Activated T-helper 1 cell treated with anti-CD3 and anti-CD28 coated beads, Interleukin-12 subunit alpha, Interleukin-12 subunit beta, Interleukin-2, Interleukin-4 antibody, amounts not matched to agents 30 ng/mL and 10 ng/mL and 1 ng/mL, durations not matched to agents 14 hours and 24 hours and 36 hours (primary cell): ENCODE measurements at regions not wholly inside any gene's neighbourhood (a gene's known extent, or its start where the extent isn't known, plus 50 kb on each side); places are given as distances from the start of the nearest gene placed in this dataset.
A peak's percentile ranks its signal among the peaks of the same experiment; 100 is the strongest.

ENCODE experiments used
- DNase-seq: peaks from one replicate; pipeline ENCODE4 v3.0.0; 2021; ENCODE audit warnings: low spot score
- H3K27ac Mint-ChIP-seq: one replicate; pipeline ENCODE4 v1.8.0; 2021; ENCODE audit warnings: mild to moderate bottlenecking, mixed read lengths
- H3K27me3 Mint-ChIP-seq: one replicate; pipeline ENCODE4 v1.8.0; 2022; ENCODE audit warnings: mild to moderate bottlenecking, moderate library complexity, mixed read lengths; ENCODE audit not compliant: insufficient read depth
- H3K36me3 Mint-ChIP-seq: one replicate; pipeline ENCODE4 v1.8.0; 2021; ENCODE audit warnings: low read depth, mixed read lengths
- H3K4me1 Mint-ChIP-seq: one replicate; pipeline ENCODE4 v1.8.0; 2021; ENCODE audit warnings: low read depth, mixed read lengths
- H3K4me3 Mint-ChIP-seq: one replicate; pipeline ENCODE4 v1.8.0; 2021; ENCODE audit warnings: mild to moderate bottlenecking, moderate library complexity, mixed read lengths
- H3K9me3 Mint-ChIP-seq: one replicate; pipeline ENCODE4 v1.8.0; 2021; ENCODE audit warnings: mixed read lengths
- intact Hi-C: fragments of 100-400 bp; cut with micrococcal nuclease; formaldehyde crosslinking; loops from one replicate; pipeline ENCODE4 v1.15.1; 2024

GRCh38 chr11:45079567-45079942, 66.9 kb upstream of the PRDM11 start:
- no peak for DNase-seq
- Mint-ChIP-seq H3K9me3 (no peaks in the 10 kb centered on the region), H3K36me3 (no peaks in the 10 kb centered on the region), H3K4me1 (peaks cover 37% of the 10 kb centered on the region), H3K4me3 (no peak overlapping the region), H3K27me3 (peaks cover 10% of the 10 kb centered on the region), H3K27ac (no peak overlapping the region)
- intact Hi-C loops: no loop called here

- Mint-ChIP-seq H3K27me3 (peaks cover 10% of the 10 kb centered on the region), H3K9me3 (no peaks in the 10 kb centered on the region), H3K4me3 (no peak overlapping the region), H3K27ac (peak overlapping the region; percentile 81), H3K4me1 (peaks cover 37% of the 10 kb centered on the region), H3K36me3 (no peaks in the 10 kb centered on the region)
- intact Hi-C loops: loop anchor here (5.0 kb wide), 1 partner anchor 133 kb away; no protein-coding TSS in a partner anchor
- peak; percentile 44 for DNase-seq
Measured at GRCh38 chr11:45079943-45080719, 66.3 kb upstream of the PRDM11 start.

GRCh38 chr11:45082744-45083543, 63.5 kb upstream of the PRDM11 start:
- DNase-seq: no peak
- Mint-ChIP-seq H3K27ac (peak overlapping the region; percentile 1), H3K9me3 (no peaks in the 10 kb centered on the region), H3K4me1 (peaks cover 37% of the 10 kb centered on the region), H3K4me3 (no peak overlapping the region), H3K36me3 (no peaks in the 10 kb centered on the region), H3K27me3 (peaks cover 12% of the 10 kb centered on the region)
- intact Hi-C loops: loop anchor here (5.0 kb wide), 1 partner anchor 136 kb away; no protein-coding TSS in a partner anchor

GRCh38 chr11:45083544-45084087, 62.8 kb upstream of the PRDM11 start:
- peaks cover 37% of the 10 kb centered on the region for H3K4me1 Mint-ChIP-seq
- no peak for DNase-seq
- intact Hi-C loops: loop anchor here (5.0 kb wide), 1 partner anchor 136 kb away; no protein-coding TSS in a partner anchor

GRCh38 chr11:45085646-45086501, 60.6 kb upstream of the PRDM11 start:
- Mint-ChIP-seq H3K36me3 (no peaks in the 10 kb centered on the region), H3K4me1 (peaks cover 16% of the 10 kb centered on the region), H3K27ac (no peak overlapping the region), H3K27me3 (peaks cover 14% of the 10 kb centered on the region), H3K9me3 (no peaks in the 10 kb centered on the region), H3K4me3 (no peak overlapping the region)
- DNase-seq: no peak
- intact Hi-C loops: no loop called here

More at GRCh38 chr11:45083544-45084087, 62.8 kb upstream of the PRDM11 start:
- peaks cover 9% of the 10 kb centered on the region for H3K27me3 Mint-ChIP-seq
- no peak overlapping the region for H3K27ac Mint-ChIP-seq
- H3K4me3 Mint-ChIP-seq: no peak overlapping the region
- no peaks in the 10 kb centered on the region for H3K9me3 Mint-ChIP-seq
- H3K36me3 Mint-ChIP-seq: no peaks in the 10 kb centered on the region

GRCh38 chr11:45086526-45086925, 59.9 kb upstream of the PRDM11 start:
- DNase-seq: no peak
- peaks cover 14% of the 10 kb centered on the region for H3K27me3 Mint-ChIP-seq
- H3K27ac Mint-ChIP-seq: no peak overlapping the region
- H3K36me3 Mint-ChIP-seq: no peaks in the 10 kb centered on the region
- H3K9me3 Mint-ChIP-seq: no peaks in the 10 kb centered on the region
- H3K4me1 Mint-ChIP-seq: peaks cover 16% of the 10 kb centered on the region
- H3K4me3 Mint-ChIP-seq: no peak overlapping the region
- intact Hi-C loops: no loop called here

- no peak overlapping the region for H3K4me3 Mint-ChIP-seq
- H3K36me3 Mint-ChIP-seq: no peaks in the 10 kb centered on the region
Measured at GRCh38 chr11:45087086-45087899, 59.1 kb upstream of the PRDM11 start.

GRCh38 chr11:45087900-45088160, 58.6 kb upstream of the PRDM11 start:
- DNase-seq: no peak
- H3K4me1 Mint-ChIP-seq: peaks cover 9% of the 10 kb centered on the region
- intact Hi-C loops: no loop called here
- no peaks in the 10 kb centered on the region for H3K9me3 Mint-ChIP-seq
- no peak overlapping the region for H3K27ac Mint-ChIP-seq
- no peaks in the 10 kb centered on the region for H3K36me3 Mint-ChIP-seq
- H3K27me3 Mint-ChIP-seq: peaks cover 17% of the 10 kb centered on the region
- H3K4me3 Mint-ChIP-seq: no peak overlapping the region

More at GRCh38 chr11:45087086-45087899, 59.1 kb upstream of the PRDM11 start:
- peaks cover 13% of the 10 kb centered on the region for H3K4me1 Mint-ChIP-seq
- H3K27me3 Mint-ChIP-seq: peaks cover 14% of the 10 kb centered on the region
- no peaks in the 10 kb centered on the region for H3K9me3 Mint-ChIP-seq
- intact Hi-C loops: no loop called here
- no peak overlapping the region for H3K27ac Mint-ChIP-seq
- DNase-seq: no peak

- peaks cover 18% of the 10 kb centered on the region for H3K27me3 Mint-ChIP-seq
- no peak overlapping the region for H3K27ac Mint-ChIP-seq
- no peak for DNase-seq
- no peaks in the 10 kb centered on the region for H3K9me3 Mint-ChIP-seq
- H3K4me1 Mint-ChIP-seq: peaks cover 13% of the 10 kb centered on the region
- intact Hi-C loops: no loop called here
- no peak overlapping the region for H3K4me3 Mint-ChIP-seq
- no peaks in the 10 kb centered on the region for H3K36me3 Mint-ChIP-seq
Measured at GRCh38 chr11:45089251-45089650, 57.2 kb upstream of the PRDM11 start.

GRCh38 chr11:45089676-45090499, 56.6 kb upstream of the PRDM11 start:
- peak overlapping the region; percentile 1 for H3K27ac Mint-ChIP-seq
- no peaks in the 10 kb centered on the region for H3K9me3 Mint-ChIP-seq
- H3K27me3 Mint-ChIP-seq: peaks cover 18% of the 10 kb centered on the region
- no peak overlapping the region for H3K4me3 Mint-ChIP-seq
- DNase-seq: no peak
- intact Hi-C loops: no loop called here
- H3K36me3 Mint-ChIP-seq: no peaks in the 10 kb centered on the region
- H3K4me1 Mint-ChIP-seq: peaks cover 13% of the 10 kb centered on the region

- Mint-ChIP-seq H3K27me3 (peaks cover 20% of the 10 kb centered on the region), H3K4me3 (no peak overlapping the region), H3K27ac (no peak overlapping the region), H3K36me3 (no peaks in the 10 kb centered on the region), H3K4me1 (peaks cover 13% of the 10 kb centered on the region), H3K9me3 (no peaks in the 10 kb centered on the region)
- intact Hi-C loops: no loop called here
- DNase-seq: no peak
Measured at GRCh38 chr11:45090607-45091006, 55.8 kb upstream of the PRDM11 start.
